ENCODE measurements at regions not wholly inside any gene's neighbourhood (a gene's known extent, or its start where the extent isn't known, plus 50 kb on each side); places are given as distances from the start of the nearest gene placed in this dataset.

- no peak overlapping the region for H3K27ac ChIP-seq (ENCODE audit: extremely low read depth, low read depth, low read length)
- no peaks in the 10 kb centered on the region for H3K36me3 ChIP-seq (ENCODE audit: control insufficient read depth in 2 of 2, insufficient read depth in 1 of 2, low read length in 2 of 2)
- no peaks in the 10 kb centered on the region for H3K4me1 ChIP-seq (ENCODE audit: control insufficient read depth, insufficient read depth, low read length)
- TF ChIP-seq ZNF518A (tag by site-specific recombination; conservative IDR thresholded peaks at IDR 0.05; ENCODE audit: low read depth) (no peak), ZBTB8A (tag by site-specific recombination; IDR thresholded peaks at IDR 0.05) (no peak), OSR2 (tag by site-specific recombination; IDR thresholded peaks at IDR 0.05) (no peak), ZFHX2 (tag by site-specific recombination; conservative IDR thresholded peaks at IDR 0.05) (0 out of 2 replicates have a peak, but pooled peaks have one; percentile 15), REPIN1 (tag by site-specific recombination; IDR thresholded peaks at IDR 0.05; ENCODE audit: low read depth) (no peak), SCRT2 (tag by site-specific recombination; IDR thresholded peaks at IDR 0.05) (peak; percentile 86), ZBTB6 (tag by site-specific recombination; IDR thresholded peaks at IDR 0.05) (no peak), ZBTB10 (tag by site-specific recombination; IDR thresholded peaks at IDR 0.05) (no peak), ZBTB11 (tag by site-specific recombination; conservative IDR thresholded peaks at IDR 0.05; ENCODE audit: low read depth) (no peak), GLI2 (tag by site-specific recombination; IDR thresholded peaks at IDR 0.05; ENCODE audit: borderline replicate concordance, low read depth) (no peak), BCL6B (tag by site-specific recombination; IDR thresholded peaks at IDR 0.05) (no peak), RBAK (tag by site-specific recombination; IDR thresholded peaks at IDR 0.05) (no peak), ZNF362 (tag by site-specific recombination; IDR thresholded peaks at IDR 0.05) (no peak), ZNF354C (tag by site-specific recombination; IDR thresholded peaks at IDR 0.05; ENCODE audit: borderline replicate concordance, low read depth) (no peak), ZNF558 (tag by site-specific recombination; IDR thresholded peaks at IDR 0.05) (no peak), PBX3 (CRISPR knock-in tag; IDR thresholded peaks at IDR 0.05) (no peak), ZNF76 (tag by site-specific recombination; IDR thresholded peaks at IDR 0.05; ENCODE audit: borderline replicate concordance, low read depth) (no peak), ZBTB48 (tag by site-specific recombination; IDR thresholded peaks at IDR 0.05) (no peak)
- H3K9me3 ChIP-seq (ENCODE audit: control insufficient read depth, insufficient read depth, low read depth, low read length), result no peaks in the 10 kb centered on the region; the same call in 1 of the 2 replicates
- CTCF ChIA-PET, result no interaction called here
- POLR2A ChIA-PET, result no interaction called here
- H3K4me3 ChIP-seq (ENCODE audit: low read depth, low read length), result no peak overlapping the region
Observed at GRCh38 chr10:70967591-70968587, 79.5 kb upstream of the PCBD1 start.

All from HEK293 (cell line).